GM18870 (cell line): ENCODE measurements at regions not wholly inside any gene's neighbourhood (a gene's known extent, or its start where the extent isn't known, plus 50 kb on each side); places are given as distances from the start of the nearest gene placed in this dataset.
"Not testable (repeated sequence)": the region's sequence is repeated elsewhere in the genome, so short reads cannot be mapped to it uniquely, and the experiment has no call there.

Experiments used
- ATAC-seq: cut with Tn5 transposase; IDR thresholded peaks from one replicate; pipeline ENCODE4 v1.9.1; 2021; ENCODE audit warnings: moderate library complexity; ENCODE audit not compliant: unreplicated experiment

GRCh38 chr4:34271479-34272355 lies 1972.6 kb downstream of the ARAP2 start:
- no peak for ATAC-seq

DNA sequence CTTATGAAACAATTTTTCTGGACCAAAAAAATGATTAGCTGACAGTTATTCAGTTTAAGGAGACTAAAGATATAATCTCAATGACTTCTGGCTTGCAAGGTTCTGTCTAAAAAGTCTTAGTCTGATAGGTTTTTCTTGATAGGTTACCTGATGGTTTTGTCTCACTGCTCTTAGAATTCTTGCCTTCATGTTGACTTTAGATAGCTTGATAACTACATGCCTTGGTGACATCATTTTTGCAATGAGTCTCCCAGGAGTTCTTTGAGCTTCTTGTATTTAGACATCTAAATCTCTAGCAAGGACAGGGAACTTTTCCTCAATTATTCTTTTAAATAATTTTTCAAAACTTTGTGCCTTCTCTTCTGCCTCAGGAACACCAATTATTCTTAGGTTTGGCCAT lies 1965.3 kb downstream of the ARAP2 start:
- no peak for ATAC-seq

- ATAC-seq = no peak
Observed at GRCh38 chr4:34280131-34280530, 1964.2 kb downstream of the ARAP2 start.

DNA sequence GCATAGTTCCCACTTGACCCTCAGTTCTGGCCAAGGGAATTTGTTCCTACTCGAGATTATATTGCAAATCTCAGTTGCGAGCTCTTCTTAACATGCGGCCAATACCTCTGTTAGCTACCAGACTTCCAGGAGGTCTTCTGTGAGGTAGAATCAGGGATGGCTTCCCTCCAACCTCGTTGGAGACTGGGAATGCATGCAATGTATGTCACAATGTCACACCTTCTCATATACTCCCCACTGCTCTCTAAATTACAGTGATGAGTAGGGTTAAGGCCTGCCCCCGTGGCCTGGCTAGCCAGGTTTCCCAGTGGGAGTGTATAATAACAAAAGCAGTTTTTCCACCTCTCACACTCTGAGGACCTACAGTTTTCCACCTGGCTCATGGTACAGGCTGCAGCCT lies 1962.5 kb downstream of the ARAP2 start:
- no peak for ATAC-seq

DNA sequence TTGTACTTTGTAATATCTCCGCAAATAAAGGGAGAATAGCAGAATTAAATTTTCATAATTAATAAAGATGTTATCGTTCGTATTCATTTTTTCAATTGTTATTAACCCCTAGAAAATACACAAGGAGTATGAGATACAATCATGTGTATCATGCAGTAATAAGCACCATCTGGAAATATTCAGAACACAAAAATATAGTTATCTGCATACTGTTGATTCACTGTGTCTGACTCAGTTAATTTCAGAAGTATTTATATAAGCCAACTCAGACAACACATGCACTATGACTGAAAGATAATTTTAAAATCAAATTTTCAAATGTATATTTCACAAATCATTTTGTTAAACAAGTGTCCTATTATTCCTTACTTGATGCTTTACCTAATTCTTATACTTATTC lies 1954.8 kb downstream of the ARAP2 start:
- no peak for ATAC-seq

DNA sequence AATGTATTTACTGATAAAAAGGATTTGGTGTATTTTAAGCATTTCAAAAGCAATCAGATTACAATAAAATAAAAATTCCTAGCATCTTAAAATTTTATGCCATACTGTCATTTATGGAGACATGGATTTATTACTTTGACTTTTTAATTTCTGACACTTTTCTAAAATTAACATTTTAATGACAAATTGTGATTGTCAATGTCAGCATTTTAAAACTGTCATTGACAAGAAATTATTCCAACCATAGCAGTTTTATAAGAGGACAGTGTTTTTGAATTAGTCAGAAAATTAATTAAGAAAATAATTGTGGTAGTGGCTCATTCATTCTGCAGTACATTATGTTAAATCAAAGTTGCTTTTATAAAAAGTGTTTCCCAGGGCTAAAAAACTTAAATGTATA lies 1954.4 kb downstream of the ARAP2 start:
- no peak for ATAC-seq

DNA sequence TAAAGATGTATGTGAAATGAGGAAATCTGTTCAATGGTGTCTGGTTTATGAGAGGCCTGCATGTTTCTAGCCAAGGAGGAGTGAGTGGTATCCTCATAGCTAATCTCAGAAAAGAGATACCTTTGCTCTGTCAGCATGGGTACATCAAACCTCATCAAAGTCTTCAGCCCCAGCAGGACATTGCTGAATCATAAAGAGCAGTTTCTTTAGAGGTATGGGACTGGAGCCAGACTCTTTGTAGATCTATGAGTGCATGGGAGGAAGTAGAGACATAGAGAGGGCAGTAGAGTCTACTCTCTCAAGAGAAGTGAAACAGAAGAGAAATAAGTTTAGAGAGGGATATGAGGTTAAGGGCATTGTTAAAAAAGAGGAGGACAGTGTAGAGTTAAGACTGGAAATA lies 1950.9 kb downstream of the ARAP2 start:
- ATAC-seq = no peak

GRCh38 chr4:34309383-34309906 lies 1934.9 kb downstream of the ARAP2 start:
- no peak for ATAC-seq

DNA sequence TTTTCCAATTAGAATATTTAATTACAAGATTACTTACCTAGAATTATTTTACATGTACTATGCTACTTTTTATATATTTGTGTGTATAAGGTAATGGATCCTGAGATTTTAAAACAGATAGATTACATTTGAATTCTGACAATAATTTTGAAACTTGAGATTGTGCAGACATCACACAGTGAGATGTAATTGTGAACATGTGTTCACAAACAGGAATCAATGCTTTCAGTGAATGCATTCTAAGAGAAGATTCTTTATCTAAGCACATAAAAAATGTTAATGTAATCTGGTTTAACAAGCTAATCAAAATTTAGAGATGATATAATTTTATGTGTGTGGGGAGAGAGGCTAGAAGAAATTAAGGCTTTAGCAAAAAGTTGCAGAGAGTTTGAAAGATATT lies 1925.5 kb downstream of the ARAP2 start:
- no peak for ATAC-seq

GRCh38 chr4:34323549-34324320 lies 1920.6 kb downstream of the ARAP2 start:
- ATAC-seq = no peak

- ATAC-seq = no peak
Observed at GRCh38 chr4:34328939-34329338, 1915.4 kb downstream of the ARAP2 start.

- ATAC-seq = not testable (repeated sequence)
Observed at GRCh38 chr4:34335156-34335555, 1909.2 kb downstream of the ARAP2 start.

GRCh38 chr4:34335556-34335955 lies 1908.8 kb downstream of the ARAP2 start:
- ATAC-seq = not testable (repeated sequence)

DNA sequence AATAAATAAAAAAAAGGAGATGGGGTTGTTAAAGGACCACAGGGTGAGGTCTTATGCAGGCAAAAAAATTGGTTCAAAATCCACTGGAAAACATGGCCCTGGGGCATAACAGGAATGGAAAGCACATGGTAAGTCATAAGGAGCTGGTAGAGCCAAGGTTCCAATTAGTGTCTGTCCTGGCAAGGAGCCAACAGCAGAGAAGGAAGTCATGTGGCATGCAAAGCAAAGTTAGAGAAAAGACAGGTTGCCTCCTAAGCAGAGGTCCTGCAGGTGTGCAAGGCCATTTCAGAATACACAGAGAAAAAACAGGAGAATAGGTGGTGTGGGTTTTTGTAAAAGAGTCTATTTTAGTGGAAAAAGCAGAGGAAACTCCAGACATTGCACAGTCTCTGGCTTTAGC lies 1881.7 kb downstream of the ARAP2 start:
- ATAC-seq = no peak

DNA sequence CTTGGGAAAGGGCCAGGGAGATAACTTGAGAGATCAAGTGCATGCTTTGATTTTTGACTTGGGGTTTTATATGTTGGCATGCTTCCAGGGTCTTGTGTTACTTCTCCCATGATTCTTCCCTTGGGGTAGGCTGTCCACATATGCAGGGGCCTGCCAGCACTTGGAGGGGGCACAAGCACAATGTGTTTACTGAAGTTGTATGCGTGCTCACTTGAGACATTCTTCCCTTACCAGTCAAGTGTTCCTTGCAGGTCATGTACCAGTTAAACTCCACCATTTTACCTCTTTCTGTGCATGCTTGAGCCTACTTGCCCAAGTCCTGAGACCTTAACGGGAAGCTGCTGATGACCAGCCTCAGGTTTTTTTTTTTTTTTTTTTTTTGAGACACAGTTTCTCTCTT lies 1880.5 kb downstream of the ARAP2 start:
- ATAC-seq = no peak

DNA sequence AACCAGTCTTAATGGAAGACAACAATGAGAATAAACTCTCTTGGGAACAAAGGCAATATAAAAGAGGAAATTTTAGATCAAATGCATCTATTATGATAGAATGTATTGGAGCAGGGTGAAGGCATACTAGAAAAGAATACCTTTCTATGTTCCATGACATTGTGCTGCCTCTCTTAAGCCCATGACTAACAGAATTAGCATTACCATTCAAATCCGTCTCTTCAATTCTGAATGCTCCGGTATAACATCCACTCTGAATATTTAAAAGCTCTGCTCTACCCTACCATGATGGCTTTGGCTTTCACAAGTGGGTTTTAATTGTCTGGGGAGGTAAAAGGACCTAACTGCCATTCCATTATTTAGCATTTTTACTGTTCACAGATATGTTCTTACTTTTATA lies 1878.4 kb downstream of the ARAP2 start:
- no peak for ATAC-seq

- ATAC-seq = no peak
Observed at GRCh38 chr4:34371676-34372075, 1872.6 kb downstream of the ARAP2 start.

DNA sequence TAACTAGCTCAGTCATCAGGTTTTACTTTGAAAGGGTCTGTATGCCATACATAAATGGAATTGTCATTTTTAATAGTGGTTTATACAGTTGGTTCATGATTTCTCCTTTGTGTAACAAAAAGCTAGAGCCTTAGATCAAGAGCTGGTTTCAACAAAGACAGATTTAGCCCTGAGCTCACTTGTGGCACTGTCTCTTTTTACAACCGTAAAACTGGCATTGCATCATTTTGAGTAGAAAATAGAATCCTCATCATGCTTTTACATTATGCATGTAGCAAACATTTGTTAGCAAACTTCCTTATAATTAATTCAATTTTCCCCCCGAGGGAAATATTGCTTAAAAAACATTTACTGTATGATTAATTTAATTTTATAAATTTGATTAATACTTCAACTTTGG lies 1871.5 kb downstream of the ARAP2 start:
- ATAC-seq = no peak

DNA sequence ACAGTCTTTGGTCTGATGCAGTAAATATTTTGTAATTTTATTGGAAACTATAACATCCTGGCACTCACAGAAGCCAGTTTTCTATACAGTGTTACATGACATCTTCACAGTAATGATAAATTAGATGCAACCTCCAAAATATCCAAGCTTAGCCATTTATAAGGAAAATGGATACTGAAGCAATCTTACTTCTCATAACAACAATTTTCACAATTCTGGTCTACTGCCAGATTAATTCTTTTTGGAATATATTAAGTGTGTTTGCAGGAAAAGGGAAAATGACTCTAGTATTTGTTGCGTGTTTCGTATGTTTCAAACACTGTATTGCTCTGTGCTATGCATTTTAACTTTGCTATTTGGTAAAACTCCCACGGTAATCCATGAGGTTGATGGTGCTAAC lies 1870.9 kb downstream of the ARAP2 start:
- no peak for ATAC-seq

DNA sequence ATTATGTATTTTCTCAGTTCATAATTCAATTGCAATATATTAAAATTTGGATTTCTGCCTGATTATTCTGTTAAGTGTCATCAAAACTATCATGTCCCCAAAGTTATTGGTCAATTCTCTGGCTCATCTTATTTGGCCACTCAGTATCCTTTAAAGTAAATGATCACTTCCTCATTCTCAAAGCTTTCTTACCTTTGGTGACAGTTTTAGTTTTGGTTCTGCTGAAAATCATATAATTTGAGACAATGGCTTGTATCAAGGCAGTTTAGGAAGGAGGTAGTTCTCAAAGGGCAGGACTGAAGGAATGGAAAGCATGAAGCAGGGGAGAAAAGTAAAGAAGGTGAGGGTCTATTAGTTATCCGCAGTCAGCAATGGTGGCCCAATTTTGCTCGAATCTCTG lies 1832.1 kb downstream of the ARAP2 start:
- ATAC-seq = no peak

DNA sequence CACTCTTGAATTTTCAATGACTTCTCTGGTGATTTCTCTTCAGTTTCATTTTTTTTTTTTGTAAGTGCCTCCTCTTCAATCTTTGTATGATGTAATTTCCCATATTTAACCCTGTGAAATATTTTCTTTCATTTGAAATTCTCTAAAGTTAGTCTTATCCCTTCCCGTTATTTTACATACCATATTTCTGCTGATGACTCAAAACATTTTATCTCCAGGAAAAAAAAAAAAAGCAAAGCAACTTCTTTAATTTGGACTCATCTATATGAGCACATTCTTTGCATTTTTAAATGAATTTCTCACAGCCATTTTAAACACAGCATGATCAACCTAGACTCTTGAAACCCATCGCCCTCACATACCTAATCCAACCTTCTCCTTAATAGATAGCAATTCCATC lies 1831.4 kb downstream of the ARAP2 start:
- ATAC-seq = no peak

- ATAC-seq = no peak
Observed at GRCh38 chr4:34417160-34417559, 1827.2 kb downstream of the ARAP2 start.
